GM12864 (cell line): ENCODE measurements at regions not wholly inside any gene's neighbourhood (a gene's known extent, or its start where the extent isn't known, plus 50 kb on each side); places are given as distances from the start of the nearest gene placed in this dataset.

Source experiments
- DNase-seq: peaks from one replicate; pipeline ENCODE4 v3.0.0-alpha.2; 2011; ENCODE audit warnings: low read depth
- H3K4me3 ChIP-seq: 2 replicates; pipeline ENCODE4 v1.5.1; 2011; ENCODE audit warnings: mild to moderate bottlenecking, low read depth, low read length, control low read depth
- CTCF ChIP-seq: IDR thresholded peaks from 2 replicates; pipeline ENCODE4 v1.5.1; 2011; ENCODE audit warnings: low read depth, mild to moderate bottlenecking, moderate library complexity, low read length, control low read depth, inconsistent platforms; ENCODE audit errors: missing control alignments

- DNase-seq = no peak
- TF ChIP-seq CTCF = no peak
- H3K4me3 ChIP-seq = no peak overlapping the region
These were observed 132.8 kb downstream of the OR2K2 start for GRCh38 chr9:111197256-111197655.

GRCh38 chr9:111195766-111196165 lies 134.3 kb downstream of the OR2K2 start:
- no peak for DNase-seq
- TF ChIP-seq CTCF = no peak
- no peak overlapping the region for H3K4me3 ChIP-seq

DNA sequence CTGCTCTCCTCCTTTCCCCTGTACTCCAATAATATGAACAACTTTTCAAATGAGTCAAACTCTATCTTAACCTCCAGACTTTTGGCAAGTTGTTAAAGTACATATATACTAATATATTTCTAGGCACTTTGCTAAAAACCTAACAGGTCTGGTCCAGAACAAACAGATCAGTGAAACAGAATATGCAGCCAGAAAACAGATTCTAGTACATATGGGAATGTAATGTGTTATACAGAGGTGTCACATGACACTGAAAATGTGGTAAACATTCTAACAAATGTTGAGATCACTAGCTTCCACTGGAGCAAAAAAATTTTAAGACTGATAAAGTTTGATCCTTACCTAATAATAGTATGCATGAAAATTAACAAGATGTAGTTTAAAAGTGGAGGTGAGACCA lies 136.9 kb downstream of the OR2K2 start:
- no peak for TF ChIP-seq CTCF
- H3K4me3 ChIP-seq = no peak overlapping the region
- no peak for DNase-seq

DNA sequence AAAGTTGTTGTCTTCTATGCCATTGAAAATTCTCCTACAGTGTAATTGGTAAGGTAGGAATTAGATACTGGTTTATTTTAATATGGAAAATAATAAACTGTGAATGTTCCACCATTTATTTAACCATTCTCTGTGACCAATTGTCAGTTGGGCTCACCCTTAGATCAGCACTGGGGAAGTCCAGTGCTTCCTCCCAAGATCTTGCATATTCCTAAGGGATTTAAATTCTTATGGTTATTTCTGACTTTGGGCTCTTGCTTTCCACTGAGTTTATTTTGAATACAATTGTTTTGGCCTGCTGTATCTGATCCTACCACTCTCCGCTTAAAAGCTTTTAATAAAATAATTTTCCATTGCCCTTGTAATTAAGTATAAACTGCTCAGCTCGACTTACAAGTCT lies 137.4 kb downstream of the OR2K2 start:
- no peak for TF ChIP-seq CTCF
- H3K4me3 ChIP-seq = no peak overlapping the region
- no peak for DNase-seq

DNA sequence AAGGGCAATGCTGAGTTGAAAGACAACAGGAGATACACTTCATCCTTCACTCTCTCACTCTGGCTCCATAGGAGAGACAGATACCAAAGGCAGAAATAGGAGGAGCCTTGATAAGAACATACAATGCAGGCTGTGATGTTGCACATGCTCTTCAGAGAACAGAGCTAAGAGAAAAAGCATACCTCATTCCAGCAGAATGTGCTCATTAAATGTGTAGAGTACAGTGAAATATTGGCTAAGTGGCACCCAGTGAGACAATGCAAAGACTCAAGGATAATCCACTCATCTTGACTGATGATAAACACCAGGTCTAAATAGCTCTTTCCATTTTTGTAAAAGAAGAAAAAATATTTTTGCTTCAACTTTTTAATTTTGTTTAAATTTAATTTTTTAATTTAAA lies 139.7 kb downstream of the OR2K2 start:
- no peak overlapping the region for H3K4me3 ChIP-seq
- TF ChIP-seq CTCF = no peak
- no peak for DNase-seq

DNA sequence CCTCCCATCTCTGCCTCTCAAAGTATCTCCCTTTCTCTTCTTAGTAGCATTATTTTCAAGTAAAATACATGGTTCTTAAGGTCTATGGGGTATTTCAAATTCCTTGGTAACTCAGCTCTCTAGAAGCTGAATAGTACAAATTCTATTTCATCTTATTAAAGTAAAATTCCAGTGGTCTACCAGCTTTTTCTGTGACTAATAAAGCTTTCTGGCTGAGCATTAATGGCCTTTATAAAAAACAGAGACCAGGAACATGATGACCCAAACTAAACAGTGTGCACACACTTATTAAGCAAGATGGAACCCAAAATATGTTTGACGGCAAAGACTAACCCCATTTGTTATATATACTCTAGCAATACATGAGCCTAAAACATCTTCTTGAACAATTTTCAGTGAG lies 142.6 kb downstream of the OR2K2 start:
- H3K4me3 ChIP-seq = no peak overlapping the region
- no peak for DNase-seq
- TF ChIP-seq CTCF = no peak

GRCh38 chr9:111186021-111186530 lies 143.9 kb downstream of the OR2K2 start:
- no peak for TF ChIP-seq CTCF
- H3K4me3 ChIP-seq = no peak overlapping the region
- no peak for DNase-seq
